GM23338 (cell line): ENCODE measurements at regions not wholly inside any gene's neighbourhood (a gene's known extent, or its start where the extent isn't known, plus 50 kb on each side); places are given as distances from the start of the nearest gene placed in this dataset.

ENCODE experiments used
- ATAC-seq: fragments of 200-7000 bp; cut with Tn5 transposase; 3 replicates; pipeline ENCODE4 v1.9.1; 2020
- DNase-seq: peaks from one replicate; pipeline ENCODE4 v3.0.0-alpha.2; 2015; ENCODE audit warnings: low spot score
- H2AFZ ChIP-seq: fragments of 200-600 bp; sonication (generic); 2 replicates; pipeline ENCODE4 v1.8.0; 2016; ENCODE audit warnings: antibody characterized with exemption, mild to moderate bottlenecking, moderate library complexity
- H3F3A ChIP-seq: fragments of 200-600 bp; sonication (generic); replicated peaks from 2 replicates; pipeline ENCODE4 v1.8.0; 2017; ENCODE audit warnings: antibody characterized with exemption, mixed run types, low read depth
- H3K27ac ChIP-seq: fragments of 200-600 bp; sonication (generic); 2 replicates; pipeline ENCODE4 v1.6.1; 2016; ENCODE audit warnings: low read depth
- H3K27me3 ChIP-seq: fragments of 200-600 bp; sonication (generic); 2 replicates; pipeline ENCODE4 v1.8.0; 2016; ENCODE audit warnings: mild to moderate bottlenecking, mixed run types, moderate library complexity; ENCODE audit not compliant: insufficient read depth
- H3K36me3 ChIP-seq: fragments of 200-600 bp; sonication (generic); 2 replicates; pipeline ENCODE4 v1.8.0; 2016; ENCODE audit warnings: mild to moderate bottlenecking; ENCODE audit not compliant: insufficient read depth
- H3K4me1 ChIP-seq: fragments of 200-600 bp; sonication (generic); 2 replicates; pipeline ENCODE4 v1.8.0; 2016; ENCODE audit warnings: mild to moderate bottlenecking, moderate library complexity; ENCODE audit not compliant: insufficient read depth
- H3K4me2 ChIP-seq: fragments of 200-600 bp; sonication (generic); 2 replicates; pipeline ENCODE4 v1.7.1; 2017; ENCODE audit warnings: mixed run types
- H3K4me3 ChIP-seq: fragments of 200-600 bp; sonication (generic); 2 replicates; pipeline ENCODE4 v1.6.1; 2016; ENCODE audit warnings: mixed run types
- H3K79me2 ChIP-seq: fragments of 200-600 bp; sonication (generic); replicated peaks from 2 replicates; pipeline ENCODE4 v1.8.0; 2017; ENCODE audit warnings: mild to moderate bottlenecking; ENCODE audit not compliant: insufficient read depth
- H3K9me2 ChIP-seq: fragments of 200-600 bp; sonication (generic); 2 replicates; pipeline ENCODE4 v1.8.0; 2017; ENCODE audit not compliant: insufficient read depth
- H4K20me1 ChIP-seq: fragments of 200-600 bp; sonication (generic); replicated peaks from 2 replicates; pipeline ENCODE4 v1.8.0; 2017; ENCODE audit warnings: mild to moderate bottlenecking; ENCODE audit not compliant: insufficient read depth
- H3K27ac Mint-ChIP-seq: 2 replicates; pipeline ENCODE4 v1.8.0; 2020; ENCODE audit warnings: inconsistent platforms, mild to moderate bottlenecking, moderate library complexity, mixed read lengths
- H3K27me3 Mint-ChIP-seq: 3 replicates; pipeline ENCODE4 v1.8.0; 2022; ENCODE audit warnings: low read depth, mild to moderate bottlenecking, moderate library complexity, mixed read lengths, inconsistent platforms; ENCODE audit not compliant: insufficient read depth, poor library complexity
- H3K36me3 Mint-ChIP-seq: 3 replicates; pipeline ENCODE4 v1.8.0; 2021; ENCODE audit warnings: low read depth, mild to moderate bottlenecking, inconsistent platforms, moderate library complexity, mixed read lengths
- H3K4me1 Mint-ChIP-seq: 3 replicates; pipeline ENCODE4 v1.8.0; 2020; ENCODE audit warnings: mild to moderate bottlenecking, inconsistent platforms, mixed read lengths
- H3K4me3 Mint-ChIP-seq: 3 replicates; pipeline ENCODE4 v1.8.0; 2021; ENCODE audit warnings: moderate library complexity, mild to moderate bottlenecking, inconsistent platforms, mixed read lengths
- H3K9me3 Mint-ChIP-seq: 3 replicates; pipeline ENCODE4 v1.8.0; 2020; ENCODE audit warnings: moderate library complexity, mild to moderate bottlenecking, inconsistent platforms, mixed read lengths
- CREB1 ChIP-seq: fragments of 250-450 bp; sonication (Bioruptor Pico); IDR thresholded peaks from 2 replicates; pipeline ENCODE4 v1.5.0; 2020; ENCODE audit warnings: low read depth, mild to moderate bottlenecking, moderate library complexity
- EZH2 ChIP-seq: fragments of 200-600 bp; sonication (generic); IDR thresholded peaks from one replicate; pipeline ENCODE4 v1.8.0; 2017; ENCODE audit warnings: antibody characterized with exemption, mild to moderate bottlenecking, low read depth; ENCODE audit not compliant: unreplicated experiment
- EZH2phosphoT487 ChIP-seq: fragments of 200-600 bp; sonication (generic); IDR thresholded peaks from one replicate; pipeline ENCODE4 v1.8.1; 2018; ENCODE audit warnings: antibody characterized with exemption; ENCODE audit not compliant: unreplicated experiment
- JUNB ChIP-seq: IDR thresholded peaks from one replicate; pipeline ENCODE4 v1.6.1; 2016; ENCODE audit warnings: antibody characterized with exemption; ENCODE audit not compliant: unreplicated experiment
- NANOG ChIP-seq: IDR thresholded peaks from 2 replicates; pipeline ENCODE4 v1.6.1; 2016; ENCODE audit warnings: antibody characterized with exemption, borderline replicate concordance
- POLR2AphosphoS5 ChIP-seq: IDR thresholded peaks from 2 replicates; pipeline ENCODE4 v1.6.1; 2016; ENCODE audit warnings: antibody characterized with exemption, low read depth
- STAT1 ChIP-seq: IDR thresholded peaks from one replicate; pipeline ENCODE4 v1.6.1; 2016; ENCODE audit warnings: antibody characterized with exemption; ENCODE audit not compliant: unreplicated experiment
- ZNF114 ChIP-seq: fragments of 250-450 bp; sonication (Bioruptor Pico); IDR thresholded peaks from 2 replicates; pipeline ENCODE4 v1.5.0; 2020; ENCODE audit warnings: mild to moderate bottlenecking, moderate library complexity
- ZNF331 ChIP-seq: fragments of 250-450 bp; sonication (Bioruptor Pico); IDR thresholded peaks from 2 replicates; pipeline ENCODE4 v1.5.0; 2020; ENCODE audit warnings: low read depth, mild to moderate bottlenecking, moderate library complexity
- TF ChIP-seq, protein P1 (sequence below), 2 experiments: fragments of 200-600 bp in 1 of 2; sonication (generic) in 1 of 2; conservative IDR thresholded peaks; 2 replicates each; pipeline versions ENCODE4 v1.5.1 to v1.6.1; 2016 to 2017; ENCODE audit warnings: antibody characterized with exemption in 2 of 2, low read depth in 2 of 2, mild to moderate bottlenecking in 2 of 2, moderate library complexity in 1 of 2
- TF ChIP-seq, protein P2 (sequence below): fragments of 250-450 bp; sonication (Bioruptor Pico); IDR thresholded peaks from 2 replicates; pipeline ENCODE4 v1.5.0; 2020; ENCODE audit warnings: mild to moderate bottlenecking, moderate library complexity

DNA sequence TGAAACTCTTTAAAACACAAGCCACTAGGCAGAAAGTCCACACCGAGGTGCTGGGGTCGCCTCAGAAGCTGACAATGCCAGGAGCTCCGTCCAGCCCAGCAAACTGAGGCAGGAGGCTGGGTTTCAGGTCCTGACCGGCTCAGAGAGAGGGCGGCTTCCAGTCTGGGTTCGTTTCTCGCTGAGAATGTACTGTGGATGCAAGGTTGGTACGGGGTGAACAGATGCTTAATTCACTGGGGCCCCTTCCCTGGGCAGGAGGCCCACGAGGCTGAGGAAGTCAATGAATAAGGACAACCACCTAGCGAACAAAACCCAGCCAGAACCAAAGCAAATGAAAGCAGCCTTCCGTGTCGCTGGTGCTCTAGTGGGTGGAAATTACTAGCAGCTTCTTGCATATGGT lies 142.0 kb downstream of the RTP5 start:
- TF ChIP-seq CREB1 (CRISPR knock-in tag) (no peak), POLR2AphosphoS5 (no peak), ZNF114 (CRISPR knock-in tag) (no peak), EZH2phosphoT487 (no peak), NANOG (no peak), STAT1 (no peak), ZNF331 (no peak), EZH2 (no peak), JUNB (no peak)
- TF ChIP-seq, protein P1, sequence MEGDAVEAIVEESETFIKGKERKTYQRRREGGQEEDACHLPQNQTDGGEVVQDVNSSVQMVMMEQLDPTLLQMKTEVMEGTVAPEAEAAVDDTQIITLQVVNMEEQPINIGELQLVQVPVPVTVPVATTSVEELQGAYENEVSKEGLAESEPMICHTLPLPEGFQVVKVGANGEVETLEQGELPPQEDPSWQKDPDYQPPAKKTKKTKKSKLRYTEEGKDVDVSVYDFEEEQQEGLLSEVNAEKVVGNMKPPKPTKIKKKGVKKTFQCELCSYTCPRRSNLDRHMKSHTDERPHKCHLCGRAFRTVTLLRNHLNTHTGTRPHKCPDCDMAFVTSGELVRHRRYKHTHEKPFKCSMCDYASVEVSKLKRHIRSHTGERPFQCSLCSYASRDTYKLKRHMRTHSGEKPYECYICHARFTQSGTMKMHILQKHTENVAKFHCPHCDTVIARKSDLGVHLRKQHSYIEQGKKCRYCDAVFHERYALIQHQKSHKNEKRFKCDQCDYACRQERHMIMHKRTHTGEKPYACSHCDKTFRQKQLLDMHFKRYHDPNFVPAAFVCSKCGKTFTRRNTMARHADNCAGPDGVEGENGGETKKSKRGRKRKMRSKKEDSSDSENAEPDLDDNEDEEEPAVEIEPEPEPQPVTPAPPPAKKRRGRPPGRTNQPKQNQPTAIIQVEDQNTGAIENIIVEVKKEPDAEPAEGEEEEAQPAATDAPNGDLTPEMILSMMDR (conservative IDR thresholded peaks at IDR 0.05; ENCODE audit: low read depth in 2 of 2), result no peak
- TF ChIP-seq, protein P2, sequence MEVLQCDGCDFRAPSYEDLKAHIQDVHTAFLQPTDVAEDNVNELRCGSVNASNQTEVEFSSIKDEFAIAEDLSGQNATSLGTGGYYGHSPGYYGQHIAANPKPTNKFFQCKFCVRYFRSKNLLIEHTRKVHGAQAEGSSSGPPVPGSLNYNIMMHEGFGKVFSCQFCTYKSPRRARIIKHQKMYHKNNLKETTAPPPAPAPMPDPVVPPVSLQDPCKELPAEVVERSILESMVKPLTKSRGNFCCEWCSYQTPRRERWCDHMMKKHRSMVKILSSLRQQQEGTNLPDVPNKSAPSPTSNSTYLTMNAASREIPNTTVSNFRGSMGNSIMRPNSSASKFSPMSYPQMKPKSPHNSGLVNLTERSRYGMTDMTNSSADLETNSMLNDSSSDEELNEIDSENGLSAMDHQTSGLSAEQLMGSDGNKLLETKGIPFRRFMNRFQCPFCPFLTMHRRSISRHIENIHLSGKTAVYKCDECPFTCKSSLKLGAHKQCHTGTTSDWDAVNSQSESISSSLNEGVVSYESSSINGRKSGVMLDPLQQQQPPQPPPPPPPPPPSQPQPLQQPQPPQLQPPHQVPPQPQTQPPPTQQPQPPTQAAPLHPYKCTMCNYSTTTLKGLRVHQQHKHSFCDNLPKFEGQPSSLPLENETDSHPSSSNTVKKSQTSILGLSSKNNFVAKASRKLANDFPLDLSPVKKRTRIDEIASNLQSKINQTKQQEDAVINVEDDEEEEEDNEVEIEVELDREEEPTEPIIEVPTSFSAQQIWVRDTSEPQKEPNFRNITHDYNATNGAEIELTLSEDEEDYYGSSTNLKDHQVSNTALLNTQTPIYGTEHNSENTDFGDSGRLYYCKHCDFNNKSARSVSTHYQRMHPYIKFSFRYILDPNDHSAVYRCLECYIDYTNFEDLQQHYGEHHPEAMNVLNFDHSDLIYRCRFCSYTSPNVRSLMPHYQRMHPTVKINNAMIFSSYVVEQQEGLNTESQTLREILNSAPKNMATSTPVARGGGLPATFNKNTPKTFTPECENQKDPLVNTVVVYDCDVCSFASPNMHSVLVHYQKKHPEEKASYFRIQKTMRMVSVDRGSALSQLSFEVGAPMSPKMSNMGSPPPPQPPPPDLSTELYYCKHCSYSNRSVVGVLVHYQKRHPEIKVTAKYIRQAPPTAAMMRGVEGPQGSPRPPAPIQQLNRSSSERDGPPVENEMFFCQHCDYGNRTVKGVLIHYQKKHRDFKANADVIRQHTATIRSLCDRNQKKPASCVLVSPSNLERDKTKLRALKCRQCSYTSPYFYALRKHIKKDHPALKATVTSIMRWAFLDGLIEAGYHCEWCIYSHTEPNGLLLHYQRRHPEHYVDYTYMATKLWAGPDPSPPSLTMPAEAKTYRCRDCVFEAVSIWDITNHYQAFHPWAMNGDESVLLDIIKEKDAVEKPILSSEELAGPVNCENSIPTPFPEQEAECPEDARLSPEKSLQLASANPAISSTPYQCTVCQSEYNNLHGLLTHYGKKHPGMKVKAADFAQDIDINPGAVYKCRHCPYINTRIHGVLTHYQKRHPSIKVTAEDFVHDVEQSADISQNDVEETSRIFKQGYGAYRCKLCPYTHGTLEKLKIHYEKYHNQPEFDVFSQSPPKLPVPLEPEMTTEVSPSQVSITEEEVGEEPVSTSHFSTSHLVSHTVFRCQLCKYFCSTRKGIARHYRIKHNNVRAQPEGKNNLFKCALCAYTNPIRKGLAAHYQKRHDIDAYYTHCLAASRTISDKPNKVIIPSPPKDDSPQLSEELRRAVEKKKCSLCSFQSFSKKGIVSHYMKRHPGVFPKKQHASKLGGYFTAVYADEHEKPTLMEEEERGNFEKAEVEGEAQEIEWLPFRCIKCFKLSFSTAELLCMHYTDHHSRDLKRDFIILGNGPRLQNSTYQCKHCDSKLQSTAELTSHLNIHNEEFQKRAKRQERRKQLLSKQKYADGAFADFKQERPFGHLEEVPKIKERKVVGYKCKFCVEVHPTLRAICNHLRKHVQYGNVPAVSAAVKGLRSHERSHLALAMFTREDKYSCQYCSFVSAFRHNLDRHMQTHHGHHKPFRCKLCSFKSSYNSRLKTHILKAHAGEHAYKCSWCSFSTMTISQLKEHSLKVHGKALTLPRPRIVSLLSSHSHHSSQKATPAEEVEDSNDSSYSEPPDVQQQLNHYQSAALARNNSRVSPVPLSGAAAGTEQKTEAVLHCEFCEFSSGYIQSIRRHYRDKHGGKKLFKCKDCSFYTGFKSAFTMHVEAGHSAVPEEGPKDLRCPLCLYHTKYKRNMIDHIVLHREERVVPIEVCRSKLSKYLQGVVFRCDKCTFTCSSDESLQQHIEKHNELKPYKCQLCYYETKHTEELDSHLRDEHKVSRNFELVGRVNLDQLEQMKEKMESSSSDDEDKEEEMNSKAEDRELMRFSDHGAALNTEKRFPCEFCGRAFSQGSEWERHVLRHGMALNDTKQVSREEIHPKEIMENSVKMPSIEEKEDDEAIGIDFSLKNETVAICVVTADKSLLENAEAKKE (CRISPR knock-in tag), result no peak
- Histone ChIP-seq H3K36me3 (no peaks in the 10 kb centered on the region), H3K27ac (no peak overlapping the region), H3K9me2 (no peaks in the 10 kb centered on the region), H4K20me1 (no peaks in the 10 kb centered on the region), H3K79me2 (no peaks in the 10 kb centered on the region), H3K4me1 (no peaks in the 10 kb centered on the region), H3K27me3 (no peaks in the 10 kb centered on the region), H3F3A (no peaks in the 10 kb centered on the region), H2AFZ (no peak overlapping the region), H3K4me3 (no peak overlapping the region), H3K4me2 (no peak overlapping the region)
- Mint-ChIP-seq H3K36me3 (no peaks in the 10 kb centered on the region), H3K27me3 (no peaks in the 10 kb centered on the region), H3K4me3 (no peak overlapping the region), H3K4me1 (no peaks in the 10 kb centered on the region), H3K9me3 (peaks cover 13% of the 10 kb centered on the region), H3K27ac (no peak overlapping the region)
- ATAC-seq (no peak), DNase-seq (no peak)
